Spleen (tissue), 7 donors: ENCODE measurements at regions not wholly inside any gene's neighbourhood (a gene's known extent, or its start where the extent isn't known, plus 50 kb on each side); places are given as distances from the start of the nearest gene placed in this dataset.
"Not testable (repeated sequence)": the region's sequence is repeated elsewhere in the genome, so short reads cannot be mapped to it uniquely, and the experiment has no call there.

Experiments
- CTCF ChIP-seq, 11 experiments: fragments of 200-600 bp in 7 of 11; fragments of 450-650 bp in 4 of 11; sonication (generic) in 4 of 11; IDR thresholded peaks in 8 of 11; conservative IDR thresholded peaks in 3 of 11; 1 replicate in 7 of 11; 2 replicates in 4 of 11; pipeline versions ENCODE4 v1.4.0 to v1.8.0; 2016 to 2021; ENCODE audit warnings: antibody characterized with exemption in 11 of 11, inconsistent platforms in 4 of 11, mild to moderate bottlenecking in 1 of 11
- POLR2A ChIP-seq, 3 donors: fragments of 450-650 bp; IDR thresholded peaks; one replicate each; pipeline ENCODE4 v1.5.1; 2017; ENCODE audit warnings: antibody characterized with exemption in 3 of 3, mild to moderate bottlenecking in 1 of 3
- POLR2AphosphoS5 ChIP-seq, 3 donors: sonication (generic); formaldehyde crosslinking; IDR thresholded peaks; one replicate each; pipeline ENCODE4 v1.5.1; 2017; ENCODE audit warnings: antibody characterized with exemption in 3 of 3
- donor health status: DM: no; HTN: no; CAD: no; lungs with moderate emphysema.
- donor health status: DM: no; HTN: no; CAD: no.
- donor health status: DM: no; HTN: no; CAD: no.

- TF ChIP-seq CTCF (IDR thresholded peaks at IDR 0.05 in 8 of 11, conservative IDR thresholded peaks at IDR 0.05 in 3 of 11); POLR2A (IDR thresholded peaks at IDR 0.05); POLR2AphosphoS5 (IDR thresholded peaks at IDR 0.05): not testable (repeated sequence)
These were observed 231.7 kb downstream of the TAF11L14 start for GRCh38 chr5:17865966-17866365.
